Choroid plexus epithelial cell (primary cell): ENCODE measurements at regions not wholly inside any gene's neighbourhood (a gene's known extent, or its start where the extent isn't known, plus 50 kb on each side); places are given as distances from the start of the nearest gene placed in this dataset.

Experiments used
- DNase-seq: peaks from one replicate; pipeline ENCODE4 v3.0.0-alpha.2; 2010; ENCODE audit warnings: low read depth
- H3K4me3 ChIP-seq: 2 replicates; pipeline ENCODE4 v1.5.1; 2011; ENCODE audit warnings: low read depth, mild to moderate bottlenecking, control low read depth, low read length, moderate library complexity
- TF ChIP-seq, protein P1 (sequence below): conservative IDR thresholded peaks from 2 replicates; pipeline ENCODE4 v1.5.1; 2011; ENCODE audit warnings: low read depth, mild to moderate bottlenecking, control low read depth, inconsistent platforms, low read length, moderate library complexity

GRCh38 chr13:70347947-70348620, 239.8 kb upstream of the KLHL1 start:
- DNase-seq: no peak
- no peak overlapping the region for H3K4me3 ChIP-seq
- TF ChIP-seq, protein P1, sequence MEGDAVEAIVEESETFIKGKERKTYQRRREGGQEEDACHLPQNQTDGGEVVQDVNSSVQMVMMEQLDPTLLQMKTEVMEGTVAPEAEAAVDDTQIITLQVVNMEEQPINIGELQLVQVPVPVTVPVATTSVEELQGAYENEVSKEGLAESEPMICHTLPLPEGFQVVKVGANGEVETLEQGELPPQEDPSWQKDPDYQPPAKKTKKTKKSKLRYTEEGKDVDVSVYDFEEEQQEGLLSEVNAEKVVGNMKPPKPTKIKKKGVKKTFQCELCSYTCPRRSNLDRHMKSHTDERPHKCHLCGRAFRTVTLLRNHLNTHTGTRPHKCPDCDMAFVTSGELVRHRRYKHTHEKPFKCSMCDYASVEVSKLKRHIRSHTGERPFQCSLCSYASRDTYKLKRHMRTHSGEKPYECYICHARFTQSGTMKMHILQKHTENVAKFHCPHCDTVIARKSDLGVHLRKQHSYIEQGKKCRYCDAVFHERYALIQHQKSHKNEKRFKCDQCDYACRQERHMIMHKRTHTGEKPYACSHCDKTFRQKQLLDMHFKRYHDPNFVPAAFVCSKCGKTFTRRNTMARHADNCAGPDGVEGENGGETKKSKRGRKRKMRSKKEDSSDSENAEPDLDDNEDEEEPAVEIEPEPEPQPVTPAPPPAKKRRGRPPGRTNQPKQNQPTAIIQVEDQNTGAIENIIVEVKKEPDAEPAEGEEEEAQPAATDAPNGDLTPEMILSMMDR: no peak

DNA sequence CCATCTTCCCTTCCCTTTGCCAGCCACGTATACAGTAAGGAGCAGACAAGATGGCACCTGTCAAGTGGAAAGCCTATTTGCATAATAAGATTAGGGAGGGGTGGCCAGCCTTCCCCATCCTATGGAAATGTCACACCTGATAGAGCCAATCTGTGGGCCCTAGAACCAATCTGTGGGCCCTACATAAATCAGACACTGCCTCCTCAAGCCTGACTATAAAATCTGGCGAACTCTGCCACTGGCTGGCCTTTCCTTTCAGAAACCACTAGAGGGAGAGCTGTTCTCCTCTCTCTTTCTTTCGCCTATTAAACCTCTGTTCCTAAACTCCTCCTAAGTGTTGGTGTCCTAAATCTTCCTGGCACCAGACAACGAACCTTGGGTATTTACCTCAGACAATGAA, 231.5 kb upstream of the KLHL1 start:
- H3K4me3 ChIP-seq: no peak overlapping the region
- peak; percentile 30 for DNase-seq
- TF ChIP-seq, protein P1: peak; percentile 65

DNA sequence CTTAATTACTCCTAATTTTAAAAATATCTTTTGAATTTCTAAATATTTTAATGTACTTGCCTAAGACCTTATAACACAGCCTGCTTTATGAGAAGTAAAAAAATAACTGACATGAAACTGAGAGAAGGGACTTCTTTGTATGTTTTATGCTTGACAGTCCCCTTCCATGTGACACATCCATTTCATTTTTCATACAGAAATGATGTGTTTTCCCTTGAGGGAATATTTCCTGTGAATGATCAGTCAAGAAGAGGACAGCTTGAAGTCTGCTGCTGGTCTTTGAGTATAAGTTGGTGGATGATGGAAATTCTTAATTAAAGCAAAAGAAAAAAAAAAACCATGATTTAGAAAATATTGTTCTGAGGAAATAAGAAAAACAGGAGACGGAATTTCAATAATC, 230.4 kb upstream of the KLHL1 start:
- no peak for DNase-seq
- TF ChIP-seq, protein P1: no peak
- H3K4me3 ChIP-seq: no peak overlapping the region

- no peak for DNase-seq
- no peak overlapping the region for H3K4me3 ChIP-seq
- TF ChIP-seq, protein P1: no peak
Observed at GRCh38 chr13:70336866-70337265, 228.6 kb upstream of the KLHL1 start.

GRCh38 chr13:70333752-70334151, 225.5 kb upstream of the KLHL1 start:
- no peak overlapping the region for H3K4me3 ChIP-seq
- no peak for DNase-seq
- TF ChIP-seq, protein P1: no peak

DNA sequence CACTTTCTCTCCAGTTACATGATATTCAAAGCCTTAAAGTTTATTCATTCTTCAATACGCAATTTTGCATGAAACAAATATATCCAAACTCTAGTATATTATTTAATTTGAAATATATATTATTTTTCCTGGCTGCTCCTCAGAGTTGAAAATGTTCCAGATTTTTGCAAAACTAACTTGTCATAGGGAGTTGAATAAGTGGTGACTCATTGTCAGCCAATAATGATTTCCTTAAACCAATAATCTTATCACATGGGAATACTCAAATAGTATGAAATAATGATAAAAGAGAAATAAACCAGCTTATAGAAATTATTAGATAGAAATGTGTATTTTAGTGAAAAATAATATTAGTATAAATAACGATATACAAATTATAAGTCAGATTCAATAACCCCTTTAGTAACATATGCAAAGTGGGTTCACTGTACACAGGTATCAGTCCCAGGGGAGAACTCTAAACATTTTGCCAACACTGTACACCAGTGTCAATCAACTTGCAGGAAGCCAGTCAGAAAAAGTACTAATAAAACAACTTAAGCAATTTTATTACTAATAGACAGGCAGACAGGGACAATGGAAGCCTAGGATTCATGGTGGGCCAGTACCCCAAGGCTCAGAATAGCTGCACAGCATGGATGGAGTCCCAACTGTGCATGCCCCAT, 222.6 kb upstream of the KLHL1 start:
- no peak for DNase-seq
- H3K4me3 ChIP-seq: no peak overlapping the region
- TF ChIP-seq, protein P1: no peak

GRCh38 chr13:70324519-70324918, 216.3 kb upstream of the KLHL1 start:
- no peak for DNase-seq
- TF ChIP-seq, protein P1: no peak
- no peak overlapping the region for H3K4me3 ChIP-seq
